ENCODE measurements at regions not wholly inside any gene's neighbourhood (a gene's known extent, or its start where the extent isn't known, plus 50 kb on each side); places are given as distances from the start of the nearest gene placed in this dataset.

DNA sequence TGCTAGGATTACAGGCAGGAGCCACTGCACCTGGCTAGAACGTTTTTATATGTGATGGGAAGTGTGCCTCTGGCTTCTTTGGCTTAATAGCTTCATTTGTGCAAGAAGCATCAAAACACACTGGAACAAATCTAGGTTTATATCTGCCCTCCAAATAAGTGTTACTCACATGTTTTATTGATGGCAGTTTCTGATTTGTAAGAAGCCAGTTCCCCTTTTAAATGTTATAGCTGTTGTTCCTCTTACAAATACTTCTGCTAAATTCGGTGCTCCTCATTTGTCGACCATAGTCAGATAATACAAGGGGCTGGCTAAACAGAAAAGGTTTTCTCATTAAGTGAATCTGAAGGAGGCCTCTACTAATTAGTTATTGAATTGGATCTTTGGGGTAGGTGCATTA lies 307.1 kb upstream of the SEMA6D start:
- TF ChIP-seq EP300 (IDR thresholded peaks at IDR 0.05; ENCODE audit: borderline replicate concordance in 1 of 2, low read depth in 2 of 2, low read length in 2 of 2), result no peak
- no peak for TF ChIP-seq RAD21 (IDR thresholded peaks at IDR 0.05 in 1 of 2, conservative IDR thresholded peaks at IDR 0.05 in 1 of 2; ENCODE audit: low read depth in 2 of 2, low read length in 2 of 2)
- no peak for TF ChIP-seq TAF1 (IDR thresholded peaks at IDR 0.05; ENCODE audit: low read depth, low read length)
- TF ChIP-seq CTCF (IDR thresholded peaks at IDR 0.05; ENCODE audit: control extremely low read depth in 1 of 3, insufficient read depth in 1 of 3, low read depth in 1 of 3, low read length in 3 of 3), result no peak
- TF ChIP-seq POLR2A (IDR thresholded peaks at IDR 0.05; ENCODE audit: control extremely low read depth in 1 of 2, low read depth in 2 of 2, low read length in 2 of 2), result no peak
- no peak for TF ChIP-seq POLR2AphosphoS5 (IDR thresholded peaks at IDR 0.05; ENCODE audit: low read depth, low read length)
- no peak for TF ChIP-seq MAFK (IDR thresholded peaks at IDR 0.05; ENCODE audit: low read depth, low read length)
- TF ChIP-seq BCL11A (IDR thresholded peaks at IDR 0.05; ENCODE audit: low read depth in 2 of 2, low read length in 2 of 2), result no peak
- no peak for TF ChIP-seq EGR1 (IDR thresholded peaks at IDR 0.05; ENCODE audit: borderline replicate concordance, low read depth, low read length)
- TF ChIP-seq EZH2 (IDR thresholded peaks at IDR 0.05; ENCODE audit: low read depth, low read length, severe bottlenecking), result no peak
- no peak for TF ChIP-seq KDM1A (IDR thresholded peaks at IDR 0.05; ENCODE audit: borderline replicate concordance, low read length)
- no peak for TF ChIP-seq SUZ12 (IDR thresholded peaks at IDR 0.05; ENCODE audit: low read length)
- no peak for TF ChIP-seq SP2 (IDR thresholded peaks at IDR 0.05; ENCODE audit: low read length)

Measured in H1 (cell line).